ENCODE measurements at regions not wholly inside any gene's neighbourhood (a gene's known extent, or its start where the extent isn't known, plus 50 kb on each side); places are given as distances from the start of the nearest gene placed in this dataset.

DNA sequence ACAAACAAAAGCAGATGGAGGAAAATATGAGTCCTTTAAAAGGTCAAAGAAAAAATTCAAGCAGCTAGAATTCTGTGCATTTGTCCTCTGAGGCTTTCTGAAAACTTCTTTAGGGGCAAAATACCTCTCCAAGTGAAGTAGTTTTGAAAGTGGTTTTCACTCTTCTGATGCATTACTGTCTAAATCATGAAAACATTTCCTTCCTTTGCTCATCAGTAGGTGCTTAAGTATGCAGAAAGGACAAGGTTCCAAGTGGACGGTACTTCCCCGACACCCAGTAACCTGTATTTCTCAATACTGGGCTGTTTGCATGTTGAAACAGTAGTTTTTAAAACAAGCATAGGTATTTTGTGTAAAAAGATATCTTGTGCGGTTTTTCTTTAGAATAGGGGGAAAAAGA lies 189.1 kb upstream of the ERBB4 start (continued):
- no peak for TF ChIP-seq ZNF207 (IDR thresholded peaks at IDR 0.05; ENCODE audit: borderline replicate concordance)
- TF ChIP-seq, protein P1, sequence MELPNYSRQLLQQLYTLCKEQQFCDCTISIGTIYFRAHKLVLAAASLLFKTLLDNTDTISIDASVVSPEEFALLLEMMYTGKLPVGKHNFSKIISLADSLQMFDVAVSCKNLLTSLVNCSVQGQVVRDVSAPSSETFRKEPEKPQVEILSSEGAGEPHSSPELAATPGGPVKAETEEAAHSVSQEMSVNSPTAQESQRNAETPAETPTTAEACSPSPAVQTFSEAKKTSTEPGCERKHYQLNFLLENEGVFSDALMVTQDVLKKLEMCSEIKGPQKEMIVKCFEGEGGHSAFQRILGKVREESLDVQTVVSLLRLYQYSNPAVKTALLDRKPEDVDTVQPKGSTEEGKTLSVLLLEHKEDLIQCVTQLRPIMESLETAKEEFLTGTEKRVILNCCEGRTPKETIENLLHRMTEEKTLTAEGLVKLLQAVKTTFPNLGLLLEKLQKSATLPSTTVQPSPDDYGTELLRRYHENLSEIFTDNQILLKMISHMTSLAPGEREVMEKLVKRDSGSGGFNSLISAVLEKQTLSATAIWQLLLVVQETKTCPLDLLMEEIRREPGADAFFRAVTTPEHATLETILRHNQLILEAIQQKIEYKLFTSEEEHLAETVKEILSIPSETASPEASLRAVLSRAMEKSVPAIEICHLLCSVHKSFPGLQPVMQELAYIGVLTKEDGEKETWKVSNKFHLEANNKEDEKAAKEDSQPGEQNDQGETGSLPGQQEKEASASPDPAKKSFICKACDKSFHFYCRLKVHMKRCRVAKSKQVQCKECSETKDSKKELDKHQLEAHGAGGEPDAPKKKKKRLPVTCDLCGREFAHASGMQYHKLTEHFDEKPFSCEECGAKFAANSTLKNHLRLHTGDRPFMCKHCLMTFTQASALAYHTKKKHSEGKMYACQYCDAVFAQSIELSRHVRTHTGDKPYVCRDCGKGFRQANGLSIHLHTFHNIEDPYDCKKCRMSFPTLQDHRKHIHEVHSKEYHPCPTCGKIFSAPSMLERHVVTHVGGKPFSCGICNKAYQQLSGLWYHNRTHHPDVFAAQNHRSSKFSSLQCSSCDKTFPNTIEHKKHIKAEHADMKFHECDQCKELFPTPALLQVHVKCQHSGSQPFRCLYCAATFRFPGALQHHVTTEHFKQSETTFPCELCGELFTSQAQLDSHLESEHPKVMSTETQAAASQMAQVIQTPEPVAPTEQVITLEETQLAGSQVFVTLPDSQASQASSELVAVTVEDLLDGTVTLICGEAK (IDR thresholded peaks at IDR 0.05; ENCODE audit: borderline replicate concordance) = no peak
- TF ChIP-seq POLR2A (IDR thresholded peaks at IDR 0.05; ENCODE audit: low read depth, low read length) = no peak
- TF ChIP-seq, protein P2, sequence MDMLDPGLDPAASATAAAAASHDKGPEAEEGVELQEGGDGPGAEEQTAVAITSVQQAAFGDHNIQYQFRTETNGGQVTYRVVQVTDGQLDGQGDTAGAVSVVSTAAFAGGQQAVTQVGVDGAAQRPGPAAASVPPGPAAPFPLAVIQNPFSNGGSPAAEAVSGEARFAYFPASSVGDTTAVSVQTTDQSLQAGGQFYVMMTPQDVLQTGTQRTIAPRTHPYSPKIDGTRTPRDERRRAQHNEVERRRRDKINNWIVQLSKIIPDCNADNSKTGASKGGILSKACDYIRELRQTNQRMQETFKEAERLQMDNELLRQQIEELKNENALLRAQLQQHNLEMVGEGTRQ (IDR thresholded peaks at IDR 0.05; ENCODE audit: borderline replicate concordance, low read depth, low read length) = no peak
- TF ChIP-seq, protein P3, sequence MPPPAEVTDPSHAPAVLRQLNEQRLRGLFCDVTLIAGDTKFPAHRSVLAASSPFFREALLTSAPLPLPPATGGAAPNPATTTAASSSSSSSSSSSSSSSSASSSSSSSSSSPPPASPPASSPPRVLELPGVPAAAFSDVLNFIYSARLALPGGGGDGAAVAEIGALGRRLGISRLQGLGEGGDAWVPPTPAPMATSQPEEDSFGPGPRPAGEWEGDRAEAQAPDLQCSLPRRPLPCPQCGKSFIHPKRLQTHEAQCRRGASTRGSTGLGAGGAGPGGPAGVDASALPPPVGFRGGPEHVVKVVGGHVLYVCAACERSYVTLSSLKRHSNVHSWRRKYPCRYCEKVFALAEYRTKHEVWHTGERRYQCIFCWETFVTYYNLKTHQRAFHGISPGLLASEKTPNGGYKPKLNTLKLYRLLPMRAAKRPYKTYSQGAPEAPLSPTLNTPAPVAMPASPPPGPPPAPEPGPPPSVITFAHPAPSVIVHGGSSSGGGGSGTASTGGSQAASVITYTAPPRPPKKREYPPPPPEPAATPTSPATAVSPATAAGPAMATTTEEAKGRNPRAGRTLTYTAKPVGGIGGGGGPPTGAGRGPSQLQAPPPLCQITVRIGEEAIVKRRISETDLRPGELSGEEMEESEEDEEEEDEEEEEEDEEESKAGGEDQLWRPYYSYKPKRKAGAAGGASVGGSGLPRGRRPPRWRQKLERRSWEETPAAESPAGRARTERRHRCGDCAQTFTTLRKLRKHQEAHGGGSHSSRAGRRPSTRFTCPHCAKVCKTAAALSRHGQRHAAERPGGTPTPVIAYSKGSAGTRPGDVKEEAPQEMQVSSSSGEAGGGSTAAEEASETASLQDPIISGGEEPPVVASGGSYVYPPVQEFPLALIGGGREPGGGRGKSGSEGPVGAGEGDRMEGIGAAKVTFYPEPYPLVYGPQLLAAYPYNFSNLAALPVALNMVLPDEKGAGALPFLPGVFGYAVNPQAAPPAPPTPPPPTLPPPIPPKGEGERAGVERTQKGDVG (CRISPR knock-in tag; IDR thresholded peaks at IDR 0.05) = no peak
- TF ChIP-seq ETV6 (conservative IDR thresholded peaks at IDR 0.05 in 1 of 2, IDR thresholded peaks at IDR 0.05 in 1 of 2; ENCODE audit: borderline replicate concordance in 1 of 2, low read depth in 1 of 2) = no peak; a peak in 1 of 4 replicates
- TF ChIP-seq TAF1 (IDR thresholded peaks at IDR 0.05; ENCODE audit: borderline replicate concordance, low read depth, low read length) = no peak
- TF ChIP-seq, protein P4, sequence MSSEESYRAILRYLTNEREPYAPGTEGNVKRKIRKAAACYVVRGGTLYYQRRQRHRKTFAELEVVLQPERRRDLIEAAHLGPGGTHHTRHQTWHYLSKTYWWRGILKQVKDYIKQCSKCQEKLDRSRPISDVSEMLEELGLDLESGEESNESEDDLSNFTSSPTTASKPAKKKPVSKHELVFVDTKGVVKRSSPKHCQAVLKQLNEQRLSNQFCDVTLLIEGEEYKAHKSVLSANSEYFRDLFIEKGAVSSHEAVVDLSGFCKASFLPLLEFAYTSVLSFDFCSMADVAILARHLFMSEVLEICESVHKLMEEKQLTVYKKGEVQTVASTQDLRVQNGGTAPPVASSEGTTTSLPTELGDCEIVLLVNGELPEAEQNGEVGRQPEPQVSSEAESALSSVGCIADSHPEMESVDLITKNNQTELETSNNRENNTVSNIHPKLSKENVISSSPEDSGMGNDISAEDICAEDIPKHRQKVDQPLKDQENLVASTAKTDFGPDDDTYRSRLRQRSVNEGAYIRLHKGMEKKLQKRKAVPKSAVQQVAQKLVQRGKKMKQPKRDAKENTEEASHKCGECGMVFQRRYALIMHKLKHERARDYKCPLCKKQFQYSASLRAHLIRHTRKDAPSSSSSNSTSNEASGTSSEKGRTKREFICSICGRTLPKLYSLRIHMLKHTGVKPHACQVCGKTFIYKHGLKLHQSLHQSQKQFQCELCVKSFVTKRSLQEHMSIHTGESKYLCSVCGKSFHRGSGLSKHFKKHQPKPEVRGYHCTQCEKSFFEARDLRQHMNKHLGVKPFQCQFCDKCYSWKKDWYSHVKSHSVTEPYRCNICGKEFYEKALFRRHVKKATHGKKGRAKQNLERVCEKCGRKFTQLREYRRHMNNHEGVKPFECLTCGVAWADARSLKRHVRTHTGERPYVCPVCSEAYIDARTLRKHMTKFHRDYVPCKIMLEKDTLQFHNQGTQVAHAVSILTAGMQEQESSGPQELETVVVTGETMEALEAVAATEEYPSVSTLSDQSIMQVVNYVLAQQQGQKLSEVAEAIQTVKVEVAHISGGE (CRISPR knock-in tag; IDR thresholded peaks at IDR 0.05) = no peak
- TF ChIP-seq WRNIP1 (IDR thresholded peaks at IDR 0.05; ENCODE audit: borderline replicate concordance, low read depth, low read length) = no peak
- TF ChIP-seq MEF2B (IDR thresholded peaks at IDR 0.05; ENCODE audit: partially characterized antibody, poor library complexity, severe bottlenecking) = peak; percentile 20
- TF ChIP-seq JUNB (IDR thresholded peaks at IDR 0.05) = peak; percentile 29
- no peak for TF ChIP-seq ZNF217 (IDR thresholded peaks at IDR 0.05)
- TF ChIP-seq, protein P5, sequence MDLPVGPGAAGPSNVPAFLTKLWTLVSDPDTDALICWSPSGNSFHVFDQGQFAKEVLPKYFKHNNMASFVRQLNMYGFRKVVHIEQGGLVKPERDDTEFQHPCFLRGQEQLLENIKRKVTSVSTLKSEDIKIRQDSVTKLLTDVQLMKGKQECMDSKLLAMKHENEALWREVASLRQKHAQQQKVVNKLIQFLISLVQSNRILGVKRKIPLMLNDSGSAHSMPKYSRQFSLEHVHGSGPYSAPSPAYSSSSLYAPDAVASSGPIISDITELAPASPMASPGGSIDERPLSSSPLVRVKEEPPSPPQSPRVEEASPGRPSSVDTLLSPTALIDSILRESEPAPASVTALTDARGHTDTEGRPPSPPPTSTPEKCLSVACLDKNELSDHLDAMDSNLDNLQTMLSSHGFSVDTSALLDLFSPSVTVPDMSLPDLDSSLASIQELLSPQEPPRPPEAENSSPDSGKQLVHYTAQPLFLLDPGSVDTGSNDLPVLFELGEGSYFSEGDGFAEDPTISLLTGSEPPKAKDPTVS (IDR thresholded peaks at IDR 0.05; ENCODE audit: low read depth, low read length) = no peak
- TF ChIP-seq, protein P6, sequence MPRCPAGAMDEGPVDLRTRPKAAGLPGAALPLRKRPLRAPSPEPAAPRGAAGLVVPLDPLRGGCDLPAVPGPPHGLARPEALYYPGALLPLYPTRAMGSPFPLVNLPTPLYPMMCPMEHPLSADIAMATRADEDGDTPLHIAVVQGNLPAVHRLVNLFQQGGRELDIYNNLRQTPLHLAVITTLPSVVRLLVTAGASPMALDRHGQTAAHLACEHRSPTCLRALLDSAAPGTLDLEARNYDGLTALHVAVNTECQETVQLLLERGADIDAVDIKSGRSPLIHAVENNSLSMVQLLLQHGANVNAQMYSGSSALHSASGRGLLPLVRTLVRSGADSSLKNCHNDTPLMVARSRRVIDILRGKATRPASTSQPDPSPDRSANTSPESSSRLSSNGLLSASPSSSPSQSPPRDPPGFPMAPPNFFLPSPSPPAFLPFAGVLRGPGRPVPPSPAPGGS (IDR thresholded peaks at IDR 0.05; ENCODE audit: borderline replicate concordance, insufficient read depth, low read depth, low read length, poor library complexity, severe bottlenecking) = no peak
- TF ChIP-seq POLR2AphosphoS2 (IDR thresholded peaks at IDR 0.05; ENCODE audit: low read depth, low read length) = no peak

Data from GM12878 (cell line).